Epithelial cell of prostate (primary cell): ENCODE measurements at regions not wholly inside any gene's neighbourhood (a gene's known extent, or its start where the extent isn't known, plus 50 kb on each side); places are given as distances from the start of the nearest gene placed in this dataset.

Source experiments
- DNase-seq: peaks from one replicate; pipeline ENCODE4 v3.0.0-alpha.2; 2011; ENCODE audit warnings: low read depth, low spot score
- H3K27ac ChIP-seq: fragments of 450-650 bp; 2 replicates; pipeline ENCODE4 v1.5.1; 2017; ENCODE audit warnings: mild to moderate bottlenecking

DNA sequence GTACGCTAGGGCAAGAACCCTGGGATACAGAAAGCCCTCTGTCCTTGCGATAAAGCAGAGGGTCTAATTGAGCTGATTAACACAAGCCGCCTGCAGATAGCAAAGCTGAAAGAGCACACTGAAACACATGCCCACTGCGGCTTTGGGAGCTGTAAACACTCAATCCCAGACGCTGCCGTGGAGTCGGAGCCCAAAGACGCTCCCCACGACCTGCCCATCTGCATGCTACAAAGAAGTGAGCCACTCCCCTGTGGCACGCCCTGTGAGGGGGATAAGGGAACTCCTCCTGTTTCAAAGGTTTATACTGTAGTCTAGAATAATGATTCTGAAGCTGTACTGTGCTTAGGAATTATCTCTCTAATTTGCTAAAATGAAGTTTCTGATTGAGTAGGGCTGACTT, 985.6 kb upstream of the GHITM start:
- no peak for DNase-seq
- H3K27ac ChIP-seq, result no peak overlapping the region

DNA sequence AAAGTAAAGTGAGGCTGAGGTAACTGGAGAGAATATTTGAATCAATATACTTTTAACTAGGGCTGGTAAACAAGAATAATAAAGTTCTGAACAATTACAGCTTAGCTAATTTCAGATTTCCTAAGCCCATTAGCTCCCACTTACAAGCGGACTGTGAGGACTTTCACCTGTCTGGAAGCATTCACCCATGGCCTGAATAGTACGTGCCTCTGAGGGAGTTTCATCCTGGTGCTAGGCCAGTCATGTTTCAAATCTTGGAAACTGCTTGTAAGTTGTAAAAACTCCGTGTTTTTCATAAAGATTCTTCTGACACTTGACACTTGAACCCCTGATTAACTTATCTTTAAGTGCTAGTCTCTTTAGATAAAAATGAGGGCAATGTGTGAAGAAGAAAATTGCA, 975.2 kb upstream of the GHITM start:
- H3K27ac ChIP-seq, result no peak overlapping the region
- no peak for DNase-seq

DNA sequence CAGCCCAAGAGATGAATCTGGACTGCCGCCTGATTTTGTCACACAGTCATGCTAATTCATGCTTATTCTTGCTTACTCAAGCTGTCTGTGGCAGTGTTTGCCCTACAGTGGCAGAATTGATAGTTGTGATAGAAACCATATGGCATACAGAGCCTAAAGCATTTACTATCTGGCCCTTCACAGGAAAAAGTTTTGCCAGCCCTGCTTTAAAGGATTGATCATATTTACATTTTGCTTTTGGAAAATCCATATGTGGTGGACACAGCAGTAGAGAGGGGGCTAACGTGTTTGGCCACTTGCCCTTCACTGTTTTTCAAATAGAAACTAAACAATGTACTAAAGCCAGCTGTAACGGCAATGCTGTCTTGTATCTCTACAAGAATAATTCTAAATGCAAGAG, 974.0 kb upstream of the GHITM start:
- DNase-seq, result no peak
- no peak overlapping the region for H3K27ac ChIP-seq

DNA sequence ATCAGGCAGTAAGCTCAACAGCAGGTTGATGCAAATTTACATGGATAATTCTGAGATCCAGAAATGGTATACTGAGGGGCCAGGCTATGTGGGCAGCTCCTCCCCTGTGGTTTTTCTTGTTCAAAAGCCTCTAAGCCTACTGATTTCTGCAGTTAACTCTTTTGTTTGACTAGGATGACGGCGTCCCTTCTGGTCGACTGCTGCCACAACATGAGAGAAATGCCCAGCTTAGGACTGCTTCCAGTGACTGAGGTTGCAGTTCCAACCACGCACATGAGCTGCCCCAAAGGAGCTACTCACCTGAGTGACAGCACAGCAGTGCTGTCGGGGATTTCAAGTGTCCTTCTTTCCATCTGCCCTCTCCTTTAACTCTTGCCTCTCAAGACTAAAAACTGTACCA, 973.0 kb upstream of the GHITM start:
- DNase-seq, result no peak
- no peak overlapping the region for H3K27ac ChIP-seq

DNA sequence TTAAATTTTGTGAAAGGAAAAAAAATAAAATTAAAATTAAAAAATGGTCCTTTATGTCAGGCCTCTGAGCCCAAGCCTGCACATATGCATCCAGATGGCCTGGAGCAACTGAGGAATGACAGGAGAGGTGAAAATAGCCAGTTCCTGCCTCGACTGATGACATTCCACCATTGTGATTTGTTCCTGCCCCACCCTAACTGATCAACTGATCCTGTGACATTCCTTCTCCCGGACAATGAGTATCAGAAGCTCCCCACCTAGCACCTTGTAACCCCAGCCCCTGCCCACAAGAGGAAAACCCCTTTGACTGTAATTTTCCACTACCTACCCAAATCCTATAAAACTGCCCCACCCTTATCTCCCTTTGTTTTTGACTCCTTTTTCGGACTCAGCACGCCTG, 972.2 kb upstream of the GHITM start:
- H3K27ac ChIP-seq, result no peak overlapping the region
- DNase-seq, result no peak

DNA sequence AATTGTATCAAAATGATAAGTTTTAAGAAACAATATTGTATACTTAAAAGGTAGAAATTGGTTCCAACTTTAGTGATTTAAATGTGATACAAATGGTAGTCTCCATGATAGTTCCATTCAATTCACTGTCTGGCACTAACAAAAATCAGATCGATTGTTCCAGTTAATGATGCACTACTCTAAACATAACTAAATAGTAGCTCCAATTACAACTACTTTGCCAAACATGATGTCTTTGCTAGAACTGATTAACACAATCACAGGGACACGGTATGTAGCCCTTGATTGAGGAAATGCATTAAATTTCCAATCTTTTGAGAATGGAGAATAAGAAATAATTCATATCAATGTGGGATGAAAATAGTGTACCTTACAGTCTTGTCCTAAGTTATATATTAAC, 962.4 kb upstream of the GHITM start:
- H3K27ac ChIP-seq, result no peak overlapping the region
- DNase-seq, result no peak

DNA sequence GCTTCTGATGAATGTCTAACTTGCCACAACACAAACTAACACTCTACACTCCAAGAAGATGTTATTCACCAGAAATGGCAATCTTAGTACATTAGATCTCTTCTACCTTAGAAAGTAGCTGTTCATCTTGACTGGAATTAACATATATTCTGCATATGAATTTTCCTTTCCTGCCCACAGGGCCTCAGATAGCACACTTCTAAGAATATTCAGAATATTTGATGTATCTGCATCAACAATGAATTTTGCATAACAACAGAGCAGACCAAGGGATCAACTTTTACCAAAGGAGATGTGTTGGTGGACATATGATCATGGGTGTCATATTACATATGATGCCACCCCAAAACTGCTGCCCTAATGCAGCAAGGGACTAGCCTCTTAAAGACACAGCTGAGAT, 960.8 kb upstream of the GHITM start:
- DNase-seq, result no peak
- no peak overlapping the region for H3K27ac ChIP-seq

DNA sequence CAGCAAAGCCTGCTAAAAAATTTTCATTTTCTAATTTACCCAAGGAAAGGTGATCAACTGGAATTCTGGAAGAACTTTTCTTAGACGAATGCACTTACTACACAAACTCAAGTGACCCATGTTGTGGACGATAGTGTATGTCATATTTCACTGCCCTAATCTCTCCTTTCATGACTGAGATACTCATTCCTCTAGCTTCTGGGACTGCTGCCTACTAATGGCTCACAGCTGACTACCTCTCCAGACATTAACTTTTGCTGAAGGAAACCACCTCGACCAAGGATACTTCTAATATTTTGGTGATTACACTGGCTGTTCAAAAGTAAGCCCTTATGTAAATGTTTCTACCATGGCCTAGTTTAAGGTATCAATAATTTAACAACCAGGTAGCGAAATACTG, 959.9 kb upstream of the GHITM start:
- no peak for DNase-seq
- H3K27ac ChIP-seq, result no peak overlapping the region

DNA sequence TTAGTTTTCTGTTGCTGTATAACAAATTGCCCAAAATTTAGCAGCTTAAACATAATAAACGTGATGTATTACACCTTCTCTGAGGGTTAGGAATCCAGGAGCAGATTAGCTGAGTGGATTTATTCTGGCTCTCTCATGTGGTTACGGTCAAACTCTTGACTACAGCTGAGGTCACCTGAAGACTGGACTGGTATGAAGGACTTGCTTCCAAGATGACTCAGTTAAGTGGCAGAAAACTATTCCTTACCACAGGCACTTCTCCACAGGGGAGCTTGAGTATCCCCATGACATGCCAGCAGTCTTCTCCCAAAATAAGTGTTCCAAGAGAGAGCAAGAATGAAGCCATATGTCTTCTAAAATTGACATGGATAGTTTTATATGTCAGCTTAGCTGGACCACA, 957.2 kb upstream of the GHITM start:
- H3K27ac ChIP-seq, result no peak overlapping the region
- no peak for DNase-seq

DNA sequence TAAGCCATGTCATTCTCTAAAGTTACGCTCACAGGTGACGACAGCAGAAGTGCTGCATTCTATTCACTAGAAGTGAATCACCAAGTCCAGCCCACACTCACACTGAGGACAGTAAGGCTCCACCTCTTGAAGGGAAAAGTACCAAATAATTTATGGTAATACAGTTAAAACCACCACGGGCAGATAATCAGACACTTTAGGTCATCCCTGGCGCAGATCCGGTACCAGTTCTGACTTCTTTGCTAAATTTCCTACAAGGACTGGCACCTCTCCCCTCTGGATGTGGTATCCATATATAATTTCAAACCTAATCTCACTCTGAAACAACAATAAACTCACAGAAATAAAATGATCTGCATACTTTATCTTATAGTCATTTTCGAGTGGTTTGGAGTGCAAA, 954.7 kb upstream of the GHITM start:
- no peak for DNase-seq

DNA sequence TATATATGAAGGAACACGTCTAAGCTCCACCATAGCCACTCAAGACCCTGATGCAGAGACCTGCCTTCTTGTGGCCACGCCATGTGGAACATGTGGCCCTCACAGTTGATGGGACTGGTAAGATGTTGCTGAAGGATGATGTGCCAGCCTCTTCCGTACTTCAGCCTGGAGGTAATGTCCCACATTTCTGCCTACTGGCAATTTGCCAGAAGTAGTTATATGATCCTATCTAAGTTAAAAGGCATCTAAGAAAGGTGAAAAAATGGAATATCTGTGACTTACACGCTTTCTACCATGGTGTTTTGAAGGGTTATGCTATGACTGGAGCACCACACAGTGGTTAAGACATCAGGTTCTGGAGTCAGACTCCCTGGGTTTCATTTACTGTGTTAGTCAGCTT, 948.7 kb upstream of the GHITM start:
- no peak overlapping the region for H3K27ac ChIP-seq
- DNase-seq, result no peak

More for the DNA sequence above, 954.7 kb upstream of the GHITM start:
- no peak overlapping the region for H3K27ac ChIP-seq

DNA sequence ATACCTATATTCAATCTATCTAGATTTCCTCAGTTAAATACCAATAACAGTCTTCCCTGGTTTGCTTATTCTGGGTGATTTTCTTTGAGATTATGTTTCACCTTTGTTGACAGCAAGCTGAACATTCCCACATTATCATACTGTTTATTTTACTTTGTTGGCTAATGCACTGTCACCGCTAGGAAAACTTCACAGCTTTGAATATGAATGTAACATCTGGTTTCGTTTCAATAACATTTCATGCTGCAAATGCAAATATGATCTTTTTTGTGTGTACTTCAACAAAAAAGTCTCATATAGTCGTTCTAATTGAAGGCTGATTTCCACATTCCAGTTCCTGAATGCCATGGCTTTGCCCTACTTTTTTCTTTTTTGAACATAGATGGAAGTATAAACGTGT, 946.3 kb upstream of the GHITM start:
- no peak for DNase-seq
- H3K27ac ChIP-seq, result no peak overlapping the region

DNA sequence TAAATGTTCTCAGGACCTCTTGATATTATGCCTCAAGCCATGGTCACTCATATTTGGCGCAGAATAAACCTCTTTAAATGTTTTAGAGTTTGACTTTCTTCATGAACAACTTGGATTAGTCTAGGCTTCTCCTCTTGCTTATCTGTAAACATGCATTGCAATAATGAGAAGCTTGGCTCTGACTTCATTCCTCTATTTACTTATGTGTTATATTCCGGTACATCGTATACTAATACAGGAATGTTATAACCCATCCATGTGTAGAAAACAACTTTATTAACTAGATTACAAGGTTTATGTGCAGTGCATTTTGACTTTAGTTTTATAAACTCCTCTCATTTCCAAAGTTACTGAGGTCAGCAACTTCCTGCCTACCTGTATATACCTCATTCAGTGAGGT, 944.3 kb upstream of the GHITM start:
- no peak overlapping the region for H3K27ac ChIP-seq
- no peak for DNase-seq

DNA sequence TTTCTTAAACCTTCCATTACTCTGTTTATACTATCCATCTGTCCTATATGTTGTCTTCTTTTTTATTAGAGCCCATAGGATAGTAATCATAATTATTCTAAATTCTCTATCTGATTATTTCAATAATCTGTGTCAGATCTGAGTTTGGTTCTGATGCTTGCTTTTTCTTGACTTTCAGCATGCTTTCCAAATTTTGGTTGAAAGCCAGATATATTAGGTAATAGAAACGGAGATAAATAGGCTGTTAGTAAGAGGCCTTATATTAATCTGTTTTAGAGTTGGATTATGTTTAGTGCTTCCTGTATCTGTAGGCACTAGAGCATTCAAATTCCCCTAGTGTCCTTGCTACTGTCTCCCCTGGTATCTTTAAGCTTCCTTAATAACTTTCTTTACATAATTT, 939.9 kb upstream of the GHITM start:
- DNase-seq, result no peak

DNA sequence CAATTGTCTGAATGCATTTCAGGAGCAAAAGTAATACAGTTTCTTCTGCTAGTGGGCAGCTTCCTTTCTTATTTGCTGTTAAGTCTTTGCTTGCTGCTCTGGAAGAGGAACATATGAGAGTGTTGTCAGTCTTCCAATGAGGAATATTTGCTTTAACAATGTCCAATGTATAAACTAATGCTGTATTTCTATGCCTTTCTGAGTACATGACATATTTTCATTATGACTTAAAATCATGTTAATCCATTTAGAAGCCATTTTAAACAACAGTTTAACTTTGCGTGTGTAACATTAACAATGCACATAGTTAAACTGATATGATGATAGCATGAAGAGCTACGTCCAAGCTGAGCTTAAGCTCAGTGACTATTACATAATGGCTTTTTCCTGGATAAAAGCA, 933.4 kb upstream of the GHITM start:
- H3K27ac ChIP-seq, result no peak overlapping the region

More for the DNA sequence above, 939.9 kb upstream of the GHITM start:
- no peak overlapping the region for H3K27ac ChIP-seq

DNA sequence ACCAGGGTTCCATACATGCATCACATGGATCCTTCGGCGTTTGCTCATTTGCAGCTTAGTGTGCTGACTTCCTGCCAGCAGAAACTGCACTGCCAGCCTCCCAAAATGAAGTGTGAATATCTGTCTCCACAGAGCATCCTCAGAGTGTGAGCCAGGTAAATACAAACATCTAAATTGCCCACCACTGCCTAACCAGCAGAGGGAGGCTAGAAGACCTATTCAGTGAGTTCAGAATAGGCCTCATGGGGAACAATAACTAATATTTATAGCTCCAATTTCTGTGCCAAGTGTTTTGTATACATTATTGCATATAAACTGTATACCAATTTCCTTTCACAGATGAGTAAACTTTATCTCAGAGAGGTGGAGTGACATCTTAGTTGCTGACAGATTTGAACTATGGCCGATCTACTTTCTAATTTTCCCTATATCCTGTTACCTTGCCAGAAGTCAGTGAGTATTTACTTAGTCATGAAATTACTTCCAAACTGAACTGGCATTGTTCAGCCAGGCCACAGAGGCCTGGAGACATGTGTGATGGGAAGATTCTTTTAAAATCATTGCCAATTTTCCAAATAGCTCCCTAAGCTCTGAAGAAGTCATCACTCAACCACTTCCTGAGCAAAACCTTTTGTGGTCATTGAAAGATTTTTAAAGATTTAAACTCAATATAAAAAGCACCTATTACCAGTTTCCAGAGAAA, 926.5 kb upstream of the GHITM start:
- peak; percentile 0 for DNase-seq
- H3K27ac ChIP-seq, result no peak overlapping the region

More for the DNA sequence above, 933.4 kb upstream of the GHITM start:
- DNase-seq, result no peak

DNA sequence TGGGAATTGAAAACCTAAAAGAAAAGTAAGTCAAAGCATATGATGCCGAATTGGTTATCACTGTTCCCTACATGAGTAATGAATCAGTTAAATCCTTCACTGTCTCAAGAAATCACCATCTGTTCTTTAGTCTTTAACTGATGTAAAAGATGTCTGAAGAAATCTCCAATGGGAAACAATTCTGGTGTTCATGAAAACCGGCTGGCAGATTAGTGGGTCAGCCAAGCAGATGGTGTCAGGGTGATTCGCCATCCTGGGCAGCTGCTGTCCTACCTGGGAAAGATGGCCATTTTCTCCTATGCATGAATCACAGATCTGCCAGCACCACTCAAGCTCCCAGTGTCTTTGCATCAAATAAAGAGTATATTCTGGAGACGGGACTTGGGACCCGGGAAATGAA, 925.2 kb upstream of the GHITM start:
- DNase-seq, result no peak
- no peak overlapping the region for H3K27ac ChIP-seq

DNA sequence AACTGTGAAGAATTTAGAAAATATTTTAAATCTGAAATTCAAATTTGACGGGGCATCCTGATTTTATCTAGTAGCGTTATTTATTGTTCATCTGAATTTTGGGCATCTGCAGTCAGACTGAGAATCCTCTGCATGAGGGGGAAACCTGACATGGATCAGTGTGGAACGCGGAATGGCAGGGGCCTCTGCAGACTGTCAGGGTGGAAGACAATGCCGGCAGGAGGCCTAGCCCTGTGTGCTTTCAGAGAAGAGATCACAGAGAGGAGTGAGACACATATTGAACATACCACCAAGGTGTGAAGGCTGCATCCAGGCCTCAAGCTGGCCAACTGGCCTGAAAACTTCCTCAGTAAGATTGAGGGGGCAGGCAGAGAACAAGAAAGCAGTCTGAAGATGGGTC, 921.1 kb upstream of the GHITM start:
- DNase-seq, result no peak
- no peak overlapping the region for H3K27ac ChIP-seq

DNA sequence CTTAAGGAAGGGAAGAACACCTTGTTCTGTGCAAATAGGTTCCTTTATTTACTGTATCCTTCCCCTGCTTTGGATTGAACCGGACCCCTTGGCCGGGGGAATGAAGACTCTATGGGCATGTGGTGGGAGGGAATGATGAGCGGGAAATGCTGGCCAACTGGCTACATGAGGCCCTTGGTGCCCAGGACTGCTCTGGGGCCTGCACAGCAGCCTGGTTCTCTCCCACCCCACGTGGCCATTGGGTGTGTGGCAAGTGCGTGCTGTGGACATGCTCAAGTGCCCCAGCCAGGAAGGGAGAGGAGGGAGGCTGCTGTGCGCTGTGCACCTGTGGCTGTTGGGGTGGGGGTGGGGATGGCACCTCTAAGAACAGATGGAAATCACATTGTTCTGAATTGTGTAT, 917.0 kb upstream of the GHITM start:
- DNase-seq, result no peak
- H3K27ac ChIP-seq, result no peak overlapping the region

DNA sequence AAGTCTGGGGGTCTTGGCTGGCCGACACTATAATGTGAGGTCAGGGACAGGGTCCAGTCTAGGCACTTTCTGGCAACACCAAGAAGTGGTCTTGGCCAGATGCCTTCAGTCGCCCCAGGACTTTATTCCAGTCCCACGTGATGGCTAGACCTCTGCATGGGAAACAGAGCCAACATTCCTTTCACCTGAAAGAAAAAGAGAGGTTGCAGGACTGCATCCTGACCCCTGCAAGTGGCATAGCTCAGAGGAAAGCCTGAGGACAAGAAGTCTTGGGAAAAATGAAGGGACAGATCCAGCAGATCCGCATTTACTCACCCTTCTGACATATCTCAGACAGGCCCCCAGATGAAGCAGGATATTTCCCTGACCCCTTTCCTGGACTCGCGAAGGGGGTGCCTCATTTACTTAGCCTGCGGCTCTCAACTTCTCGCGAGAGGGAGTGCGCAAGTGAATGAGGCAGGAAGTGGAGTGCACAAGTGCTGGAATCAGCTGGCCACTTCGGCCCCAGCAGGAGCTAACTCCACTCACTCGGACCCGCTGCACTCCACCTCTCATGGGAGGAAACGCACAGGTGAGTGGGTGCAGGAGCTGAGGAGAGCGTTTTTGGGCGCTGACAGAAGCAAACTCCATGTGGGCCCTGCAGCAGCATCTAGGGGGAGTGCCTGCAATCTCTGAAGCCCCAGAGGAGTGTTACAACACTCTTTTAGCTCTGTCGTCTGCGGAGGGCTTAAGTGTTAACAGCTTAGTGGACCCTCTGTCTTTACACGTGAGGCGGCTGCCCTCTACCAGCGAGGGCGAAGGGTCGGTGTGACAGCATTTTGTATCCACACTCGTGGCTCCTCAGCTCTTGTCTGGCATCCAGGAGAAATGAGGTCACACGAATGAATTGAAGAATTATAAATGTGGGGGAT, 916.2 kb upstream of the GHITM start:
- H3K27ac ChIP-seq, result no peak overlapping the region
- no peak for DNase-seq

DNA sequence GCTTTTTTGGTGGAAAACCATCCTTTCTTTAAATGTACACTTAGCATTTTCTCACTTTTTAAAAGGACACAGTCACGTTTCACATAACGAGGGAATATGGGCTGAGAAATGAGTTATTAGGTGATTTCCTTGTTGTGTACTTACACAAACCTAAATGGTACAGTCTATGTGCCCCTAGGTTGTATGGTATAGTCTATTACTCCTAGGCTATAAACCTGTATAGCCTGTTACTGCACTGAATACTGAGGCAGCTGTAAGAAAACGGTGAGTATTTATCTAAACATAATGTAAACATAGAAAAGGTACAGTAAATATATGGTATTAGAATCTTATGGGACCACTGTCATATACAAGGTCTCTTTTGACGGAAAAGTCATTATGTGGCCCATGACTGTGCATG, 913.5 kb upstream of the GHITM start:
- no peak for DNase-seq
- no peak overlapping the region for H3K27ac ChIP-seq

DNA sequence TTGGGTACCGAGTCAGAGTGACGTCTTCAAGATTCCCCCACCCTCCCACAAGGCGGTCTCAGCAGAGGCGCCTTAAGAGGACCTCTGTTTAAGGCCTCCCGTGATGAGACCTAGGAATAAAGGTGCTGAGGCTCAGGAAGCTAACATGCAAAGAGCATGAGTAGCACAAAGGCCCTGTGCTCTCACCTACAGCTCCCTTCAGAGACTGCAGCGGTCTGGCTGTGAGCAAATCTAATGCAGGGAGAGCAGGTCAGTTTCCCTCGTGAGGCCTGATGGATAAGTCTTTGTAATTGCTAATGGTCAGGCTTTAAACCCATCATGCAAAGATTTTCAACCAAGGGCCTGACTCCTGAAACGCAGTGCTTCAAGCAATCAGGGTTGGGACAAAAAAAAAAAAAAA, 909.3 kb upstream of the GHITM start:
- no peak overlapping the region for H3K27ac ChIP-seq
- DNase-seq, result no peak
